Mucosa of descending colon (tissue), 3 donors: ENCODE measurements at regions not wholly inside any gene's neighbourhood (a gene's known extent, or its start where the extent isn't known, plus 50 kb on each side); places are given as distances from the start of the nearest gene placed in this dataset.
"Not testable (repeated sequence)": the region's sequence is repeated elsewhere in the genome, so short reads cannot be mapped to it uniquely, and the experiment has no call there.

Experiments used
- ATAC-seq: fragments of 200-7000 bp; cut with Tn5 transposase; one replicate; pipeline ENCODE4 v1.9.1; 2020; ENCODE audit warnings: mild to moderate bottlenecking, moderate library complexity
- DNase-seq, 3 donors: peaks; one replicate each; pipeline ENCODE4 v3.0.0-alpha.2; 2020
- H3K36me3 ChIP-seq: fragments of 200-600 bp; one replicate; pipeline ENCODE4 v1.8.0; 2021; ENCODE audit warnings: low read depth, mild to moderate bottlenecking
- H3K4me1 ChIP-seq: fragments of 200-600 bp; one replicate; pipeline ENCODE4 v1.8.0; 2021; ENCODE audit warnings: low read depth, mild to moderate bottlenecking
- H3K4me3 ChIP-seq: fragments of 200-600 bp; one replicate; pipeline ENCODE4 v1.8.0; 2021; ENCODE audit warnings: mild to moderate bottlenecking
- H3K9me3 ChIP-seq: fragments of 200-600 bp; one replicate; pipeline ENCODE4 v1.8.0; 2021; ENCODE audit warnings: mild to moderate bottlenecking
- intact Hi-C, 2 donors: fragments of 100-400 bp; cut with DNase I in 1 of 2; cut with micrococcal nuclease in 1 of 2; formaldehyde crosslinking; loops; one replicate each; pipeline versions ENCODE4 v1.11.0 to v1.11.1; 2022; cut with DNase I, micrococcal nuclease
- TF ChIP-seq, protein P1 (sequence below): fragments of 200-600 bp; IDR thresholded peaks from one replicate; pipeline ENCODE4 v1.8.0; 2022; ENCODE audit warnings: antibody characterized with exemption, mild to moderate bottlenecking
- donor health status: DM: no; HTN: no; CAD: no; lungs with moderate emphysema.
- donor health status: DM: no; HTN: no; CAD: no.
- donor health status: DM: no; HTN: yes; CAD: no.

DNA sequence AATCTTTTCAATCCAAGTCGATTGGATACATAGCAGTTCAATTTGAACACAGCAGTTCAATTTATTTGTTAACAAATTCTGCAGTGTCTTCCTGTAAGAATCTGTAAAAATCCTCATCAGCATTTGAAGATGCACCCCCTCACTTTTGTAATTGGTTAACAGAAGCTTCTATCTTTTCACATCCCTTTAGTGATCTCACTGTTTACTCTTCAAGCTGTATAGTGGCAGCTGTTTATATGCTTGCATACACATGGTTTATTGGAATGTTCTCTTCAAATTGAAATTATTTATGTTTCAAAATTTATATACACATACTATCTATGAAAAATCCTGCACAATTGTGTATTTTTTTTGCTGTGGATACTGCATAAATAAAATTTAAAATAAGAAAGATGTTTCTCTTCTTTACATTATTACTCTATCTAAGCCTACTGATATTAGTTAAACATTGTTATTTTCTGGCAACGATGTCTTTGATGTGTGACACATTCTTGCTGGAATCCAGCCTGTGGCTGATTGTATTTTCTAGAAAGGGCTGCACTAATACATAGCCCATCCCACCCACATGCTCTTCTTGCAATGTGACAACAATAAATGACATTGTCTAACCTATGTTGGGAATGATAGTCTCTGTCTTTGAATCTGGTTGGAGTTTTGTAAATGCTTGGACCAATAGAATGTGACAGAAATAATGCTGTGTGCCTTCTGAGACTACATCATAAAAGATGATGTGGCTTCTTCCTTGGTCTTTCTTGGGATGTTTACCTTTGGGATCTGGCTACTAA lies 573.0 kb downstream of the CD109 start:
- no peak for DNase-seq
- no peak for ATAC-seq
- TF ChIP-seq, protein P1, sequence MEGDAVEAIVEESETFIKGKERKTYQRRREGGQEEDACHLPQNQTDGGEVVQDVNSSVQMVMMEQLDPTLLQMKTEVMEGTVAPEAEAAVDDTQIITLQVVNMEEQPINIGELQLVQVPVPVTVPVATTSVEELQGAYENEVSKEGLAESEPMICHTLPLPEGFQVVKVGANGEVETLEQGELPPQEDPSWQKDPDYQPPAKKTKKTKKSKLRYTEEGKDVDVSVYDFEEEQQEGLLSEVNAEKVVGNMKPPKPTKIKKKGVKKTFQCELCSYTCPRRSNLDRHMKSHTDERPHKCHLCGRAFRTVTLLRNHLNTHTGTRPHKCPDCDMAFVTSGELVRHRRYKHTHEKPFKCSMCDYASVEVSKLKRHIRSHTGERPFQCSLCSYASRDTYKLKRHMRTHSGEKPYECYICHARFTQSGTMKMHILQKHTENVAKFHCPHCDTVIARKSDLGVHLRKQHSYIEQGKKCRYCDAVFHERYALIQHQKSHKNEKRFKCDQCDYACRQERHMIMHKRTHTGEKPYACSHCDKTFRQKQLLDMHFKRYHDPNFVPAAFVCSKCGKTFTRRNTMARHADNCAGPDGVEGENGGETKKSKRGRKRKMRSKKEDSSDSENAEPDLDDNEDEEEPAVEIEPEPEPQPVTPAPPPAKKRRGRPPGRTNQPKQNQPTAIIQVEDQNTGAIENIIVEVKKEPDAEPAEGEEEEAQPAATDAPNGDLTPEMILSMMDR: no peak
- Histone ChIP-seq H3K4me3 (no peak overlapping the region), H3K4me1 (no peaks in the 10 kb centered on the region), H3K36me3 (no peaks in the 10 kb centered on the region), H3K9me3 (no peaks in the 10 kb centered on the region)
- intact Hi-C loops: no loop called here

DNA sequence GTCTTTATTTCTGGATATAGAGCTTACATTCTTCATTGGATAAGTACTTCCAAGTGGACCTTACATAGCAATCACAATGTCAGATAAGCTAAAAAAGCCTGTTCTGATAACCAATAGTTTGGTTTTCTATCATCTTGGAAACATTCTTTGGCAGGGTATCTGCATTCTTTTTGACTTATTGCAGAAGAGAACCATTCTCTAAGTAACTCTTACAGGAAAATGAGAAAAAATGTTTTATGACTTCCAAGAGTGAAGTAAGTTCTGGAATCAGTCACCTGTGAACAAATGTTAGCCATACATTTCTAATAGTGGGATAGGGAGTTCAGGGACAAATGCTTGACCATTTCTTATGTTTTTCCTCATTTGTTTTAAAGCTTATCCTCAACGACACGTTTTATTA lies 564.0 kb downstream of the CD109 start:
- peaks cover 1% of the 10 kb centered on the region for H3K9me3 ChIP-seq
- TF ChIP-seq, protein P1: no peak
- H3K4me1 ChIP-seq: no peaks in the 10 kb centered on the region
- no peaks in the 10 kb centered on the region for H3K36me3 ChIP-seq
- no peak for ATAC-seq
- intact Hi-C loops: no loop called here
- DNase-seq: no peak
- H3K4me3 ChIP-seq: no peak overlapping the region

DNA sequence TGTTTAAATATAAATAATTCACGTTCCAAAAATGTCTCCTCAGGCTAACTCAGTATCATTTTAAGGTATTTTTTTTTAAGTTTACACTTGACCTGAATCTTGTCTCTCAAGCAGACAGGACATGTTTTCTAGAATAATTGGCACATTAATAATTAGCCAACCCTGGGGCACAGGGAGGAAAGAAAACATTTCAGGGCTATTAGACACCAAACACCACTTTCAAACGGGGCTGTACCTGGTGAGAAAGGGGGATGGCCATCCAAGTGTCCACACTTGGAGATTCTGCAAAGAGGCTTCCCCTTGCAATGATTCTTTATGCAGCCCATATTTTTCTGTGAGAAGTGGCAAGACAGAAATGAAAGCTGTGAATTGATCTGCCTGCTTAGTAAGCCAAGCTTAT lies 560.8 kb downstream of the CD109 start:
- ATAC-seq (no peak), DNase-seq (no peak)
- Histone ChIP-seq H3K4me1 (no peaks in the 10 kb centered on the region), H3K36me3 (no peaks in the 10 kb centered on the region), H3K9me3 (peaks cover 4% of the 10 kb centered on the region), H3K4me3 (no peak overlapping the region)
- intact Hi-C loops: no loop called here
- TF ChIP-seq, protein P1: no peak

DNA sequence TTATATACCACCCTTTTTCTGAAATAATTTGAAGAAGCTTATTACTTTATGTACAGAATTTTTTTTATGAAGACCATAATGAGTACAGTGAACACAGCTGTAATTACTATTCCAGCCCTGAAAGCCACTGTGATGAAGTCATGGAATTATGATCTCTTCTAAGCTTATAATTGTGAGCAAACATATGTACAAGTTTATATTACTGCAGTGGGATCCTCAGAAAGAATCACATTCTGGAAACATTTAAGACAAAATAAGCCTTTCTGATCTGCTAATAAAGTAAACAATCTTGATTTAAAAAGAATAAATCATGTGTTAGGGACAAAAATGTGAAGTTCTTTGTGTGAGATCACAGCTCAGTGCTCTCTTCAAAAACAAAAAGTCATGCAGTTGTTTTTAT lies 560.4 kb downstream of the CD109 start:
- ATAC-seq (no peak), DNase-seq (no peak)
- H3K4me3 ChIP-seq: no peak overlapping the region
- H3K36me3 ChIP-seq: no peaks in the 10 kb centered on the region
- H3K9me3 ChIP-seq: peaks cover 6% of the 10 kb centered on the region
- intact Hi-C loops: no loop called here
- TF ChIP-seq, protein P1: no peak
- no peaks in the 10 kb centered on the region for H3K4me1 ChIP-seq

DNA sequence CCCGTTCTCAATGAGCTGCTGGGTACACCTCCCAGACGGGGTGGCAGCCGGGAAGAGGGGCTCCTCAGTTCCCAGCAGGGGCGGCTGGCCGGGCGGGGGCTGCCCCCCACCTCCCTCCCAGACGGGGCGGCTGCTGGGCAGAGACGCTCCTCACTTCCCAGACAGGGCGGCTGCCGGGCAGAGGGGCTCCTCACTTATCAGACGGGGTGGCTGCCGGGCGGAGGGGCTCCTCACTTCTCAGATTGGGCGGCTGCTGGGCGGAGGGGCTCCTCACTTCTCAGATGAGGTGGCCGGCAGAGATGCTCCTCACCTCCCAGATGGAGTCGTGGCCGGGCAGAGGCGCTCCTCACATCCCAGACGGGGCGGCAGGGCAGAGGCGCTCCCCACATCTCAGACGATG lies 559.0 kb downstream of the CD109 start:
- intact Hi-C loops, H3K4me3 ChIP-seq, ATAC-seq, H3K36me3 ChIP-seq, H3K4me1 ChIP-seq: not testable (repeated sequence)
- H3K9me3 ChIP-seq: peaks cover 12% of the 10 kb centered on the region
- DNase-seq: peak in 1 of 3 donors; percentile 40

DNA sequence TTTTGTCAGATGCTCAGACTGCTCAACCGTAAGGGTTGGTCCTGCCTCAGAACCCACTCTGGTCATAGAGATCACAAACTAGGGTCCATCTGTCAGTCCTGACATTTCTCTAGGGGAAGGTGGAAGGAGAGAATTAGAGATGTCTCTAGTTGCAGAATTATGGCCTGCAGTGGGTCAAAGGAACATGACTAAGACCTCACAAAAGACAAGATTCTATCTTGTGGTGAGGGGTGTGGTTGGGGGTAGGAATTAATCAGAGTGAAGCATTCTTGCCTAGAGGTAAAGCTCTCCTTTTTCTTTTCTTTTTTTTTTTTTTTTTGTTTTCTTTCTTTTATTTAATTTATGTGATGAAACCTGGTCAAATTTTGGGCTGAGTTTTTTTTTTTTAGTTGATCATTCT lies 558.1 kb downstream of the CD109 start:
- ATAC-seq, intact Hi-C loops, H3K4me3 ChIP-seq, DNase-seq, H3K36me3 ChIP-seq, H3K4me1 ChIP-seq: not testable (repeated sequence)
- H3K9me3 ChIP-seq: peaks cover 12% of the 10 kb centered on the region

DNA sequence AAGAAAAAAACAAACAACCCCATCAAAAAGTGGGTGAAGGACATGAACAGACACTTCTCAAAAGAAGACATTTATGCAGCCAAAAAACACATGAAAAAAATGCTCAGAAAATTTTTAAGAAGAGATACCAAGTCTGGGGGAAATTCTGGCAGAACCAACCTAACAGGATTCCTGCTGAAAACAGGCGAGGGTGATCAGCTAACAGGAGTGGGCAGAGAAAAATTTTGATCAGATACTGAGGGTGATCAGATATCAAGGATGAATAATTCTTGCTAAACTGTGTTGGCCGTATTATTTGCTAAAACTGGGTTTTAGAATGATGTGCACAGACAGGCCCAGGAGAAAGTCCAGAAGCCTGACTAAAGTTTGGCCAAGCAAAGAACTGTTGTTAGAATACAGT lies 557.3 kb downstream of the CD109 start:
- intact Hi-C loops: no loop called here
- Histone ChIP-seq H3K4me1 (no peaks in the 10 kb centered on the region), H3K36me3 (no peaks in the 10 kb centered on the region), H3K9me3 (peaks cover 14% of the 10 kb centered on the region), H3K4me3 (no peak overlapping the region)
- no peak for DNase-seq
- TF ChIP-seq, protein P1: no peak
- ATAC-seq: no peak
